Medulla oblongata (tissue), 1 donor: ENCODE measurements at regions not wholly inside any gene's neighbourhood (a gene's known extent, or its start where the extent isn't known, plus 50 kb on each side); places are given as distances from the start of the nearest gene placed in this dataset.
"Not testable (repeated sequence)": the region's sequence is repeated elsewhere in the genome, so short reads cannot be mapped to it uniquely, and the experiment has no call there.

ENCODE experiments used
- DNase-seq: peaks from one replicate; pipeline ENCODE4 v3.0.0-alpha.2; 2015; ENCODE audit errors: extremely low spot score

DNA sequence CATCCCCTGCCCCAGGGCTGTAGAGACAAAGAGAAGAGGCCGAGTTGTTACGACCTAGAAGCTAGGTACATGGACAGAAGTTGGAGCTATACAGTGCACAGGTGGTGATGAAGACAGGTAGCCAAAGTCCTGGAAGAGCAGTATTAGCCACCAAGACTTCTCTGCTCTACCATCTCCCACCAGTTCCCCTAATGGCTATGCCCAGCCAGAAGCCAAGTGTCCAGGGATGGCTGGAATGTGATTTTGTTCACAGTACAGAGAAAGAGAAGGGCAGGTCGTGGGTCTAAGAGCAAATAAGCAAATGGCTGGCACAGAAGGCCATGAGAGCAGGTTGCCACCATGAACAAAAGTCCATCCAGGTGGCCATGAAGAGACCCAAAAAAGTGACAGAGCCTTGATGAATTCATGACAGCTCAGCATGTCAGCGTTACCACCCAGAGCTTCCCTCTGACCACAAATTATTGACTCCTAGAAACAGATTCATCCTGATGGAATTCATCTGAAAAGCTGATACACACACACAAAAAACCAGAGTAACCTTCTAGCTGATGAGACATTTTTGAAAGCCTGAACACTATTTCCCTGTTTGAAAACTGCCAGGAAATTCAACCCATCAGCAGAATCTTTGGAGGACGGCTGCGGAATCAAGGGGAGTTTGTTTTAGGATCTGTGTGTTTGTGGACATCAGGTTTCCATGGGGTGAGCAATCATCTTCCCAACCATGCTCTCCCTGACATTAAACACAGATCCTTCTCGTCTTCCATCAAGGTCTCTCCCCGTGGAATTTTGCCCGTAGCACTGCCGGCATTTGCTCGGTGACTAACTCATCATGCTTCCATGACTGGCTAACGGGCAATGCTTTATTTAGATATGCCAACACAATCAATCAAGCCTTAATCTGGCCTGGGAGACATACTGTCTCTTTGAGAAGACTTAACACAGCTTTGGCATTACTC is 906.7 kb upstream of the AUTS2 start:
- no peak for DNase-seq

DNA sequence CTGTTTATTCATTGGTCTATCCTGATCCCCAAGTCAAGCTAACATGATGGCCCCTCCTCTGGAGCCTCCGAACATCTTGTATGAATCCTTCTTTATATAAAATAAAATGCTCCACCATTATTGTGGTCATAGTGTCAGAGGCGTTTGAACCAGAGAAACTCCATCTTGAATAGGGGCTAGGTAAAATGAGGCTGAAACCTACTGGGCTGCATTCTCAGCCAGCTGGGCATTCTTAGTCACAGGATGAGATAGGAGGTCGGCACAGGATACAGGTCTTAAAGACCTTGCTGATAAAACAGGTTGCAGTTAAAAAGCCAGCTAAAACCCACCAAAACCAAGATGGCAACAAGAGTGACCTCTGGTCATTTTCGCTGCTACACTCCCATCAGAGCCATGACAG is 905.8 kb upstream of the AUTS2 start:
- DNase-seq: no peak

DNA sequence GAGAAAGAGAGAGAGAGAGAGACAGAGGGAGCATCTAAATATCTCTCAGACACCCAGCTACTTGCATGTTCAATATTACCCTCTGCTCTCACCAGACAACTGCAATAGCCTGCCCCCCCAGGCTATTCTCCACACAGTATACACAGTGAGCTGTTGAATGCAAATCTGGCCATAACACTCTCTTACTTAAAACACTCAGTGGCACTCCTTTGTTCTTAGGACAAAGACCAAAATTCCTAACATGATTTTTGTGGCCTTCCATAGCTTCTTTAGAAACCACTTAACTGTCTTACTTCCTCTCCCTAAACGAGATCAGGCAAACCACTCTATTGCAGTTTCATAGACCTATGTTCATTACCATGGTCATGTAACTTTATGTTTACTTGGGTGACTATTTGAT is 903.6 kb upstream of the AUTS2 start:
- DNase-seq: no peak

DNA sequence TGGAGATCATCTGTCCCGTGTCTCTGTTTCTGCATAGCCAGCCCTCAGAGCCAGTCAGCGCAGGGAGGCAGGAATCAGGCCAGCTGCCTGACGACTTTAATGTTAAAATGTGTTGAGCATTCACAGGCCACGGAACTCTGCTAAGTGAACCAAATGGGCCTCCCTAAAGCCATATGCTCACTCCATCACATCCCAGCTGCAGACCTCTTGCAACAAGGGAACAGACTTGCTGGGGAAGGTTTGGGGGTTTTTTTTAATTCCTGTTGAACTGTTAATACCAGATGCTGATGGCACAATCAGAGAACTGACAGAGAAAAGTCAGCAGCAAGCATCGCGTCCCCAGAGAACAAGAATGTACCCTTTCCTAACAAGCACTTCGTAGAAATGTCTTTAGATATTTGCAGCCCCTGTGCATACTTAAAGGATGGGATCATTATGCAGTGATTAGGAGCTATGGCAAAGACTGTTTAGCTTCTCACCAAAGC is 900.4 kb upstream of the AUTS2 start:
- DNase-seq: no peak

DNA sequence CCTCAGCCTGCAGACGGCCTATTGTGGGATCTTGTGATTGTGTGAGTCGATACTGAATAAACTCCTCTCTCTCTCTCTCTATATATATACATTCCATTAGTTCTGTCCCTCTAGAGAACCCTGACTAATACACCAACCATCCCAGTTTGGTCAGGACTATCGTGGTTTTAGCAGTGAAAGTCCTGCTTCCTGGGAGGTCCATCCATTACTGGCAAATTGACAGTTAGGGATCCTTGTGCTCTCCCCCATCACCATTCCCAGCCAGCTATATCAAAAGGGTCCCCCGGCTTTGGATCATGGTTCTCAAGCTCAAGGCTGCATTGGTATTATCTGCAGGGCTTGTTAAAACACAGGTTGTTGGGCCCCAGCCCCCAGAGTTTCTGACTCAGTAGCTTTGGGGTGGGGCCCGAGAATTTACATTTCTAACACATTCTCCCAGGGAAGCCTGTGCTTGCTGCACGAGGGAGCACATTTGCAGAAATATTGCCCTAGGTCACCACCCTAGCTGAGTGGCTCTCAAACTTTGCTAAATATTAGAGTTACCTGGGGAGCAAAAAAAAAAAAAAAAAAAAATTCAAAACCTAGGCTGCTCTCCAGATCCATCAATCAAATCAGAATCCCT is 899.1 kb upstream of the AUTS2 start:
- DNase-seq: no peak

DNA sequence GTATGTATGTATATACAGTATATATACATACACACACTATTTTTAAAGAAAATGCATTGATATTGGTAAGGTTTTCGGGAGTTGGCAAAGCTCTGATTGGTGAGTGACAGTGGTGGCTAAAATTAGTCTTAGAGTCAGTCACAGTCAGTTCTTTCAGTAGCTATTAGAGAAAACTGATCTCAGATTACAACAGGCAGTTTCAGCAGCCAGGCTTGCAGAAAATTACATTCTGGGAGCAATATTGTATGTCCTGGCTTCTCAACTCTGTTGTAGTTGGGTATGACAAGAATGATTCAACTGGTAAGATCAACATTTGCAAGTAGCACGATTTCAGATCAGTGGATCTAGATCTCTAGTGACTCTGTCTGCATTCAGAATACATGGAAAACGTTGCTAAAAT is 897.9 kb upstream of the AUTS2 start:
- DNase-seq: no peak

DNA sequence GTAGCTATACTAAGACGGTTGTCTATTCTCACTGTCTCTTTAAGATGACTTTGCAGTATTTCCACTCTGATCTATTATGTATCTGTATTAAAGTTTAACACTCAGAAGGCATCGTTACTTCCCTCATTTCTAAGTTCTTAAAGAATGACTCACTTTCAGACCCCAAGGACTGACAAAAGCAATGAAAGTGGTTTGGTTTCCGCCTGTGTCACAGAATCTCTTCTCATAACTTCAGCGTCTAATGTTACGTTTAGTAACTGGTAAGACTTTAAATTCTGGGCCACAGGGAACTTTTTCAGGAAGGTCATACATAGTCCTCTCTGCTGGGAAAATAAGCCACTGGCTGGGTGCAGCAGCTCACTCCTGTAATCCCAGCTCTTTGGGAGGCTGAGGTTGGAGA is 892.0 kb upstream of the AUTS2 start:
- DNase-seq: no peak

DNA sequence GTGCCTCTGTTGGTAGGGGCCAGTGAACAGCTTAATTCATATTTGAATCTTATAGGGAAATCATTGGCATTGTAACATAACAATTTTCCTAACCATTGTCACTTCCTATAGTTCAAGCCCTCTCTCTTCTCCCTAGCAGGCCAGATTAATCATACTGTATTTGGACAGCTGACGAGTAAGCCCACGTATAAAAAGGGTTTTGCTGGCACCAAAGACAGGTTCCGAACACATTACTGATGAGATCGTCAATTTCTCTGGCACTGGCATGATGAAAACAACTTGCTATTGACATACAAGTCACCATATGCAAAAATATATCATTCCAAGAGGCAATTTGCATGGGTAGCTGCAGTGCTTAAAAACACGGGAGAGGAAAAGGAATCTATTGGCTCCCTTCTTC is 891.1 kb upstream of the AUTS2 start:
- DNase-seq: no peak

DNA sequence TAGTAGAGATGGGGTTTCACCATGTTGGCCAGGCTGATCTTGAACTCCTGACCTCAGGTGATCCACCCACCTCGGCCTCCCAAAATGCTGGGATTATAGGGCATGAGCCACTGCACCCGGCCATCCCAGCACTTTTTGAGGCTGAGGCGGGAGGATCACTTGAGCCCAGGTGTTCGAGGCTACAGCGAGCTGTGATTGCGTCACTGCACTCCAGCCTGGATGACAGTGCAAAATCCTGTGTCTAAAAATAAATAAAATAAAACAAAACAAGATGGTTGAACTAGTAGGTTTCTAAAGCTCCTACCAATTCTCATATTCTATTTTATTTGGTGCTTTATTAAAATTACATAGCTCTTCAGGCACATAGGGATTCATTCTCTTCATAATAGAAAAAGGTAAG is 890.3 kb upstream of the AUTS2 start:
- DNase-seq: no peak

DNA sequence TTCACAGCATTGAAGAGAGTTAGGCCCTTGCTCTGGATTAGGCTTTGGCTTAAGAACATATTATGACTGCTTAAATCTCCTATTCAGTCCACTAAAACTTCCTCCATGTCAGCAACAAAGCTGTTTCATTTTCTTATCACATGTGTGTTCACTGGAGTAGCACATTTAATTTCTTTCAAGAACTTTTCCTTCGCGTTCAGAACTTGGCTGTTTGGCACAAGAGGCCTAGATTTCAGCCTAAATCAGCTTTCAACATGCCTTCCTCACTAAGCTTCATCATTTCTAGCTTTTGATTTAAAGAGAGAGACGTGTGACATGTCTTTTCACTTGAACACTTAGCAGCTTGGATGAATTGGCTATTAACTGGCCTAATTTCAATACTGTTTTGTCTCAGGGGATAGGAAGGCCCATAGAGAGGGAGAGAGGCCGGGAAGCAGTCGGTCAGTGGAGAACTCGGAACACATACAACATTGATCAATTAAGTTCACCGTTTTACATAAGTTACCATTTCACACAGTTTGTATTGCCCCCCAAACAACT is 885.2 kb upstream of the AUTS2 start:
- no peak for DNase-seq

DNA sequence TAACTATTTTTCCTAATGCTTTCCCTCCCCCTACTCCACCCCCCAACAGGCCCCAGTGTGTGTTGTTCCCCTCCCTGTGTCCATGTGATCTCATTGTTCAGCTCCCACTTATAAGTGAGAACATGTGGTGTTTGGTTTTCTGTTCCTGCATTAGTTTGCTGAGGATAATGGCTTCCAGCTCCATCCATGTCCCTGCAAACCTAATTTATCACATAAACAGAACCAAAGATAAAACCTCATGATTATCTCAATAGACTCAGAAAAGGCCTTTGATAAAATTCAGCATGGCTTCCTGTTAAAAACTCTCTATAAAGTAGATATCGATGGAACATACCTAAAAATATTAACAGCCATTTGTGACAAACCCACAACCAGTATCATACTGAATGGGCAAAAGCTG is 884.1 kb upstream of the AUTS2 start:
- not testable (repeated sequence) for DNase-seq

DNA sequence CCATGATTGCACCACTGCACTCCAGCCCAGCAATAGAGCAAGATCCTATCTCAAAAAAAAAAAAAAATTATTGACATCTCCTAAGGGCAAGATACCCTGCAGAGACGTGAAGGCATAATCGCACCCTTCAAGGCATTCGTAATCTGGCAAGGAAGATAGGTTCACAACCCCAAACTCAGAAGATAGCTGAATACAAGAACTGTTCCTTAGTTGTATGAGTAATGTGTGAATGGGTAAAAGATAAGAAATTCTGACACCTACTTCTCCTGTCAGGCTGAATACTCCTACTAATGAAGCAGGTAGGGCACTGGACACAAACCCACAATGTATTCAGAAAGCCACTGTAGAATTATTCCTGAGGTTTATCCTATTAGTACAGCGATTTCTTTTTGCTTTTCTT is 882.4 kb upstream of the AUTS2 start:
- DNase-seq: no peak

DNA sequence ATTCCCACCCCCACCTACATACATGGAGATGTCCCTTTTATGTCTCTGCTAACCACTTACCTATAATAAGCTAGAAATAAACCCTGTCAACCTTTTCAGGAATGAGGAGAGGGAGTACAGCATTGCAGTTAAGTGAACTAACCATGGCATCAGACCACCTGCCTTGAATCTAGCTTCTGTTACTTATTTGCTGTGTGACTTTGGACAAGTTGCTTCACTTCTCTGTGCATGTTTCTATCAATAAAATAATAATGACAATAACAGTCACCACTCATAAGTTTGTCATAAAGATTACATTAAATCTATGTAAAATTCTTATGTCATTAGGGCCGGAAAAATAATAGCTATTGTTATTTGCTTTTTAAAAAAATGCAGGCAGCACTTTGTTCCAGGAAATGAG is 881.1 kb upstream of the AUTS2 start:
- DNase-seq: no peak

DNA sequence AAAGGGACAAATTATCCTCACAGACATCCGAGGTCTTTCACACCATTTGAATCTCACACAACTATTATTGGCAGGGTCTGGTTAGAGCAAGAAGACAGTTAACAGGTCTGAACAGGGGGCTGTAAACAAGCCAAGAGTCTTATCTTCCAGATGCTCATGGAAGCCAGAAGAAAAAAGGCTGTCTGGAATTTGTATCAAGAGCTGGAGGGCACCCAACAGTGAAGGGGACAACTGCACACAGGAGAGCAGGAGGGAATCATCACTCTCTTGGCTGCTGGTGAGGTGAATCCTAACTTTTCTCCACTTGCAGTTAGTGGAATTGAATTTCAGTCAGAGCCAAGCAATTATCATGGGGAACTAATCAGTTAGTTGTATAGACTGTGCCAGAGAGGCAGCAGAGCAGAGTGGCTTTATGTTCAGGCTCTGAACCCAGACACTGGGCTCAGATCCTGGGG is 880.2 kb upstream of the AUTS2 start:
- no peak for DNase-seq

DNA sequence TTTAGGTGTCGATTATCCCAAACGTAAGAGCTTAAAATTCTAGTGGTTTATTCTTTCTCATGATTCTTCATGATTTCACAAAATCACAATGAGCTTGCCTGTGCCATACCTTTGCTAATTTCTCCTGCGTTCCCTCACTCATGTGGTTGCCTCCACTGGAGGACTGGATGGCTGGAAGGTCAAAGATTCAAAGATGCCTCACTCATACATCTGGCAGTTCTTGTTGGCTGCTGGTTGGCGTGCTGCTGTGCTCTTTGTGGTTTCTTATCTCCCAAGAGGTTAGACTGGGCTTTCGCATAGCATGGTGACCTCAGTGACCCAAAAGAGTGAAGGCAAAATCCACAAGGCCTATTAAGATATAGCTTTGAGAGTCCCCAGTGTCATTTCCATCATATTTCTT is 877.6 kb upstream of the AUTS2 start:
- no peak for DNase-seq

DNA sequence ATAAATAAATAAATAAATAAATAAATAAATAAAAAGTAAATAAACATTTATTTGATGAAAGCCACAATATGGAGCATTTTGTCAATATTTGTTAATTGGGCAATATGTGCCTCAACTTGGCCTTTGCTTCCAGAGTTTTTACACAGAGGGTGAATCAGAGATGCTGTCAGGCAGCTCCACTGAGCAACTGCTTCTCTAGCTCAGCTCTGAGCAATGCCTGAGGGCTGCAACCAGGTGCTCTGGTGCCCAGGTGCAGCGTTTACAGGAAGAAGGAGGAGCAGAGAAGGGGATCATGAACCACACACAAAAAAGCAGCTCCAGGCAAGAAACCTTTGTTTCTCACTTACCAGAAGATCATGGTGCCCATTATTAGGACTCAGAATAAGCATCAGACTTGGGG is 876.2 kb upstream of the AUTS2 start:
- no peak for DNase-seq

DNA sequence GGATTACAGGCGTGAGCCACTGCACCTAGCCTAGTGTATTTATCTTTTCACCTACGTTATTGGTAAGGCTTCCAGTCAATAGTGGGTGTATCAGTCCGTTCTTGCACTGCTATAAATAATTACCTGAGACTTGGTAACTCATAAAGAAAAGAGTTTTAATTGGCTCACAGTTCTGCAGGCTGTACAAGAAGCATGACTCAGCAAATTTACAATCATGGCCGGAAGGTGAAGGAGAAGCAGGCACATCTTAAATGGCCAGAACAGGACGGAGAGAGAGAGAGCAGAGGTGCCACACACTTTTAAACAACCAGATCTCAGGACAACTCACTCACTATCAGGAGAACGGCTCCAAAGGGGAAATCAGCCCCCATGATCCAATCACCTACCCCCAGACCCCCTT is 873.3 kb upstream of the AUTS2 start:
- no peak for DNase-seq

DNA sequence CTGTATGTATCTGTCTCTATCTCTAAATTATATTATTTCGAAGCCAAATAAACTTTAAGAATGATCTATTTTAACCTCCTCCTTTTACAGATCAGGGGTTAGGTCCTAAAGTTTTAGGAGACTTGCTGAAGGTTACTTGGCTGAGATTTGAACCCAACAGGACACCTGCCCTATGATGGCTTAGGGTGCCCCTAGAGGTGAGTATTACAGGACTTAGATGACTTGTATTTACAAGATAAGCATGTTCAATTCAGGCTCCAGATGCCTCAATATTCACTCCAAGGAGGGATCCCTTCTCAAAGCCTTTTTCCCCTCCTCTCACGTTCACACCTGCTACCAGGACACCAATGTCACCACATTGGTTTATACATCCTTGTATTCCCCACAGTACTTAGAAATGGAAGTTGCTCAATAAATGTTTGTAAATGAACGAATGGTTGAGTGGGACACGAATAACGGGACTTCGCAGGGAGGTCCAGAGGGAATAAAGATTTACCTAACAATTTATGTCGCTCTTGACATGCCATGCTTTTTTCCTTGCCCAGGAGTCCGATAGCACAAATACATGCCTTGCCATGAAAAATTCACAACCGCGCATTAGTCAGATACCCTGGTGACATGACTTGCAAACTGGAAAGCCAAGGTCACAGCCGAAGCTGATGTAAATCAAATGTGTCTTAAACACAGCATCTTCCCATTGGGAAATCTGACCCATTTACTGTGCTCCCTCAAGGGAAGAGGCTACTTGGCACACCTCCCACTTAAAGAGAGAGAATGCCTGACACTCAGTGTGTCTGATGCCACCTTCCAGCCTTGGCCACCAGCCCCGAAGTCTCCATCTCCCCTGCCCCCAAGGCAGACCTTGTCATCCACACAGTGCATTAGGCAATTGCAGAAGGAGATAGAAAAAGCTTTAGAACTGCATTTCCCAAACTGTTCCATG is 872.2 kb upstream of the AUTS2 start:
- no peak for DNase-seq

DNA sequence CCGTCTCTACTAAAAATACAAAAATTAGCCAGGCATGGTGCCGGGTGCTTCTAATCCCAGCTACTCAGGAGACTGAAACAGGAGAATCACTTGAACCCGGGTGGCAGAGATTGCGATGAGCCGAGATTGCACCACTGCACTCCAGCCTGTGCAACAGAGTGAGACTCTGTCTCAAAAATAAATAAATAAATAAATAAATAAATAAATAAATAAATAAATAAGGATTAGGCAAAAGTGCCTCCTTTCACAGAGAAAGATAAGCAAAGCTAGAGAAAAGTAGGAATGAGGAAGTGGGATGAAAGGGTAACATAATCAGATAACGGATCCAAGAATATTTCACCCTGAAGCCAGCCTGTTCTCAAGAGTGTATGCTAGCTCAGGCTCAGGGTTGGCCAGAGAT is 869.6 kb upstream of the AUTS2 start:
- not testable (repeated sequence) for DNase-seq

DNA sequence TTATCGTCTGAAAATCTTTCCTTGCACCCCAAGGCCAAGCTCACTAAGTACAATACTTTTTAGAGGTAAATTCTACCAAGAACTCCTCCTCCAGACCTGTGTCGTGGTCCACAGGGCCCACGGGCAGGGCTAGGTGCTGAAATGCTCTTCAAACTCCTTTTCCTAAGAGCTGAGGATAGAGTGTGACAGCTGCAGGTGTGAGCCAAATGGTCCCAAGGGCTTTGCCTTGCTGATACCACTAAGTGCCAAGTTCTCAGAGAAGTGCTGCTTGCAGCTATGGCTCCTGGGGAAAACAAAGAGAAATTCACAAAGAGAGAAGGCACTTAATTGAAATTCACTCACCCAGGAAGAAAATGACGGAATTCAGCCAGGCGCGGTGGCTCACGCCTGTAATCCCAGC is 868.9 kb upstream of the AUTS2 start:
- DNase-seq: no peak

DNA sequence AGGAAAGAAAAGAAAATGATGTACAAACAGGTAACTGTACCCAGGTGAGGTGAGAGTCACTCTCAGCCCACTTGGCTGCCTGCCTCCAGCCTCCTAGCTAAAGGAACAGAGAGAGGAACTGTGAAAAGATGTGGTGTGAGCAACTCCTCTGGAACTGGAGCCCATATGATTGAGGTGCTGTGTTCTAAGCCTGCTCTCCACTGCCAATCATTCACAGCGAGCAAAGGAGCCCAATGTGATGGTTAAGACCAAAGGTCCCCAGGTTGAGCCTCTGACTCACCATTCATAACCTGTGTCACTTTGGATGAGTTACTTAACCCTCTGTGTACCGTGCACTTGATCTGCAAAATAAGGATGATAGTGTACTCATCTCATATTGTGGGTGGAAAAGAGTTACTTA is 868.1 kb upstream of the AUTS2 start:
- DNase-seq: no peak

DNA sequence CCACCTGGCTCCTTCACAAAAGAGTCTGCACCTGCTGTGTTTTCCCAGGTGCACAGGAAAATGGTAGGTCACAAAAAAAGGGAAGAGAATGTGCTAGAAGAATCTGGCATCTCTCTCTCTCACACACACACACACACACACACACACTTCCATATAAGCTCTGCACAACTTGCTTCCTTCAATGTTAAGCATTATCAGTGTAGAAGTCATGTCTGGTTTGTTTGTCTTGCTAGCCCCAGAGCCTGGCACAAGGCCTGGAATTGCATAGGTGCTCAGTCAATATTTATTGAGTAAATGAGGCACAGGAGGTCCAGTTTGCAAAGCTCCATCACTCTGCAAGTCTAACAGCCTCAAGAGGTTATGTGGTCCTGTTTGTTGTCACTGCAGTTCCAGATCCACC is 867.3 kb upstream of the AUTS2 start:
- no peak for DNase-seq
